ENCODE measurements at regions not wholly inside any gene's neighbourhood (a gene's known extent, or its start where the extent isn't known, plus 50 kb on each side); places are given as distances from the start of the nearest gene placed in this dataset.

DNA sequence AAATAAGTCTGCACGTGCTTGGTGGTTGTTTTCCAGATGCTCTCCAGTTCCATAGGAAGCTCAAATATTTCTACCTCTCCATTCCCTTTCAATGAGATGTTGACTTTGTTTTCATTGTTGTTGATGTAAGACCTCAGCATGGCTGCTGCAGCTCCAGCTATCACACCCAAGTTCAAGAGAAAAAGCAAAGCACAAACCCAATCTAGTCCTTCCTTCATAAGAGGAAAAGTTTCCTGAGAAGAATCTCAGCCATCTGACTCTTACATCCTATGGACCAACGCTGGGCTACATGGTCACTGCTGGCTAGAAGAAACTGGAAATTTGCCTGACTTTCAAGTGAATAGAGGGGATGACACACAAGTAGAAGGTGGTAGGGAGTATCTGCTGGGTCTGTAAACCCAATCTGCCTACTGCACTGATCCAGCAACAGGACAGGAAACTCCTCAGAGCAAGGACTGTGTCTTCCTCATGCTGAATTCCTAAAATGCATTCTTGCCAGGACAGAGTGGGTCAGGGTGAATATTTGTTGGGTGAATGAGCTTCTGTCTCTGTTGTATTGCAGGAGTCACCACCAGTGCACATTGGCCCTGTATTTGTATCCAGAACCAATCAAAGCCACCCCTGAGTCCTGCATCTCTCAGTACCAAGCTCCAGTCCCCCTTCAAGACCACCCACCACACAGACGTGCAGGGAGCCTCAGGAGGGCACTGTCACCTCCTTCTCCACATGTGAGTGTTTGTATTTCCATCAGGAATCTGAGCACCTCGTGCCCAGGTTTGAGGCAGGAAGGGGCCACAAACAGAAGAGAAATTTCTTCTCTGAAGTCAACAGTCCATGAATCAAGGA lies 118.0 kb upstream of the IGLL5 start:
- no peaks in the 10 kb centered on the region for H3K36me3 ChIP-seq (ENCODE audit: insufficient read depth, low read length)
- no peaks in the 10 kb centered on the region for H4K20me1 ChIP-seq (ENCODE audit: insufficient read depth)
- H3K27me3 ChIP-seq (ENCODE audit: insufficient read depth, low read depth, low read length), result no peaks in the 10 kb centered on the region
- H3K9me3 ChIP-seq (ENCODE audit: low read length), result no peaks in the 10 kb centered on the region
- H3F3A ChIP-seq (ENCODE audit: insufficient read depth, low read length, poor library complexity, severe bottlenecking), result no peaks in the 10 kb centered on the region
- H3K79me2 ChIP-seq (replicated peaks; ENCODE audit: insufficient read depth, low read length), result no peaks in the 10 kb centered on the region
- H3K9ac ChIP-seq (ENCODE audit: low read length), result no peak overlapping the region
- no peak overlapping the region for H2AFZ ChIP-seq (ENCODE audit: low read depth, low read length)
- no peaks in the 10 kb centered on the region for H3K9me2 ChIP-seq (ENCODE audit: insufficient read depth, low read length)
- H3K4me3 ChIP-seq (ENCODE audit: low read length), result no peak overlapping the region
- TF ChIP-seq MXI1 (conservative IDR thresholded peaks at IDR 0.05; ENCODE audit: poor library complexity, severe bottlenecking) (no peak), SMC3 (conservative IDR thresholded peaks at IDR 0.05; ENCODE audit: poor library complexity) (no peak), EP300 (conservative IDR thresholded peaks at IDR 0.05; ENCODE audit: poor library complexity, severe bottlenecking) (no peak), RAD21 (conservative IDR thresholded peaks at IDR 0.05) (no peak), TAF1 (IDR thresholded peaks at IDR 0.05; ENCODE audit: low read depth) (no peak), EZH2 (IDR thresholded peaks at IDR 0.05; ENCODE audit: borderline replicate concordance, insufficient read depth, low read length, poor library complexity, severe bottlenecking) (no peak)
- TF ChIP-seq, protein P1, sequence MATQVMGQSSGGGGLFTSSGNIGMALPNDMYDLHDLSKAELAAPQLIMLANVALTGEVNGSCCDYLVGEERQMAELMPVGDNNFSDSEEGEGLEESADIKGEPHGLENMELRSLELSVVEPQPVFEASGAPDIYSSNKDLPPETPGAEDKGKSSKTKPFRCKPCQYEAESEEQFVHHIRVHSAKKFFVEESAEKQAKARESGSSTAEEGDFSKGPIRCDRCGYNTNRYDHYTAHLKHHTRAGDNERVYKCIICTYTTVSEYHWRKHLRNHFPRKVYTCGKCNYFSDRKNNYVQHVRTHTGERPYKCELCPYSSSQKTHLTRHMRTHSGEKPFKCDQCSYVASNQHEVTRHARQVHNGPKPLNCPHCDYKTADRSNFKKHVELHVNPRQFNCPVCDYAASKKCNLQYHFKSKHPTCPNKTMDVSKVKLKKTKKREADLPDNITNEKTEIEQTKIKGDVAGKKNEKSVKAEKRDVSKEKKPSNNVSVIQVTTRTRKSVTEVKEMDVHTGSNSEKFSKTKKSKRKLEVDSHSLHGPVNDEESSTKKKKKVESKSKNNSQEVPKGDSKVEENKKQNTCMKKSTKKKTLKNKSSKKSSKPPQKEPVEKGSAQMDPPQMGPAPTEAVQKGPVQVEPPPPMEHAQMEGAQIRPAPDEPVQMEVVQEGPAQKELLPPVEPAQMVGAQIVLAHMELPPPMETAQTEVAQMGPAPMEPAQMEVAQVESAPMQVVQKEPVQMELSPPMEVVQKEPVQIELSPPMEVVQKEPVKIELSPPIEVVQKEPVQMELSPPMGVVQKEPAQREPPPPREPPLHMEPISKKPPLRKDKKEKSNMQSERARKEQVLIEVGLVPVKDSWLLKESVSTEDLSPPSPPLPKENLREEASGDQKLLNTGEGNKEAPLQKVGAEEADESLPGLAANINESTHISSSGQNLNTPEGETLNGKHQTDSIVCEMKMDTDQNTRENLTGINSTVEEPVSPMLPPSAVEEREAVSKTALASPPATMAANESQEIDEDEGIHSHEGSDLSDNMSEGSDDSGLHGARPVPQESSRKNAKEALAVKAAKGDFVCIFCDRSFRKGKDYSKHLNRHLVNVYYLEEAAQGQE (IDR thresholded peaks at IDR 0.05; ENCODE audit: borderline replicate concordance), result no peak
- H3K4me2 ChIP-seq (ENCODE audit: low read length), result no peak overlapping the region
- H3K27ac ChIP-seq (ENCODE audit: low read length), result no peak overlapping the region

GRCh38 chr22:22770280-22770871 lies 117.2 kb upstream of the IGLL5 start:
- Histone ChIP-seq H3K9me3 (ENCODE audit: low read length) (no peaks in the 10 kb centered on the region), H3F3A (ENCODE audit: insufficient read depth, low read length, poor library complexity, severe bottlenecking) (no peaks in the 10 kb centered on the region), H3K36me3 (ENCODE audit: insufficient read depth, low read length) (no peaks in the 10 kb centered on the region), H3K9ac (ENCODE audit: low read length) (no peak overlapping the region), H3K4me2 (ENCODE audit: low read length) (no peak overlapping the region), H3K4me3 (ENCODE audit: low read length) (no peak overlapping the region), H3K27me3 (ENCODE audit: insufficient read depth, low read depth, low read length) (no peaks in the 10 kb centered on the region), H4K20me1 (ENCODE audit: insufficient read depth) (no peaks in the 10 kb centered on the region), H3K79me2 (replicated peaks; ENCODE audit: insufficient read depth, low read length) (no peaks in the 10 kb centered on the region), H3K9me2 (ENCODE audit: insufficient read depth, low read length) (no peaks in the 10 kb centered on the region), H3K27ac (ENCODE audit: low read length) (no peak overlapping the region), H2AFZ (ENCODE audit: low read depth, low read length) (no peak overlapping the region)
- no peak for TF ChIP-seq MXI1 (conservative IDR thresholded peaks at IDR 0.05; ENCODE audit: poor library complexity, severe bottlenecking)

- Histone ChIP-seq H4K20me1 (ENCODE audit: insufficient read depth) (no peaks in the 10 kb centered on the region), H3K27ac (ENCODE audit: low read length) (no peak overlapping the region), H3F3A (ENCODE audit: insufficient read depth, low read length, poor library complexity, severe bottlenecking) (no peaks in the 10 kb centered on the region), H3K4me3 (ENCODE audit: low read length) (no peak overlapping the region), H3K9ac (ENCODE audit: low read length) (no peak overlapping the region), H3K79me2 (replicated peaks; ENCODE audit: insufficient read depth, low read length) (no peaks in the 10 kb centered on the region), H3K27me3 (ENCODE audit: insufficient read depth, low read depth, low read length) (no peaks in the 10 kb centered on the region), H3K9me2 (ENCODE audit: insufficient read depth, low read length) (no peaks in the 10 kb centered on the region), H3K9me3 (ENCODE audit: low read length) (no peaks in the 10 kb centered on the region), H3K4me2 (ENCODE audit: low read length) (no peak overlapping the region), H2AFZ (ENCODE audit: low read depth, low read length) (no peak overlapping the region), H3K36me3 (ENCODE audit: insufficient read depth, low read length) (no peaks in the 10 kb centered on the region)
- TF ChIP-seq EZH2 (IDR thresholded peaks at IDR 0.05; ENCODE audit: borderline replicate concordance, insufficient read depth, low read length, poor library complexity, severe bottlenecking) (no peak), POLR2AphosphoS5 (IDR thresholded peaks at IDR 0.05) (no peak), RAD21 (conservative IDR thresholded peaks at IDR 0.05) (no peak), MXI1 (conservative IDR thresholded peaks at IDR 0.05; ENCODE audit: poor library complexity, severe bottlenecking) (no peak), TAF1 (IDR thresholded peaks at IDR 0.05; ENCODE audit: low read depth) (no peak), CTCF (IDR thresholded peaks at IDR 0.05; ENCODE audit: poor library complexity, severe bottlenecking) (no peak), EP300 (conservative IDR thresholded peaks at IDR 0.05; ENCODE audit: poor library complexity, severe bottlenecking) (no peak), SMC3 (conservative IDR thresholded peaks at IDR 0.05; ENCODE audit: poor library complexity) (no peak)
- TF ChIP-seq, protein P1 (IDR thresholded peaks at IDR 0.05; ENCODE audit: borderline replicate concordance), result no peak
Observed at GRCh38 chr22:22770881-22771280, 116.7 kb upstream of the IGLL5 start.

Data from neural cell (in vitro differentiated cells).